K562 (cell line): ENCODE measurements at regions not wholly inside any gene's neighbourhood (a gene's known extent, or its start where the extent isn't known, plus 50 kb on each side); places are given as distances from the start of the nearest gene placed in this dataset.

Experiments used
- ATAC-seq: fragments of 200-7000 bp; cut with Tn5 transposase; 3 replicates; pipeline ENCODE4 v1.9.1; 2020; ENCODE audit warnings: moderate library complexity
- BruUV-seq: library from RNA; stranded (reverse); fragments of 400-500 nt; replicated peaks from 2 replicates; lab custom pipeline; 2021; lab: Mats Ljungman, UMichigan
- CTCF ChIA-PET: fragments of 300-600 bp; formaldehyde crosslinking; extraction: SDS; loops from one replicate; lab custom pipeline; 2021; ENCODE audit warnings: low intra/inter-chr PET ratio; lab: Yijun Ruan, JAX
- POLR2A ChIA-PET: fragments of 300-600, 350-650 bp; sonication (Branson Sonifier 250); formaldehyde crosslinking; extraction: SDS; loops from one replicate; lab custom pipeline; 2021; ENCODE audit warnings: antibody characterized with exemption, inconsistent platforms; lab: Yijun Ruan, JAX
- DNase-seq, 4 experiments: peaks; one replicate each; pipeline versions ENCODE4 v3.0.0 to v3.0.0-alpha.2; 2011 to 2018; ENCODE audit warnings: low spot score in 3 of 4, mixed read lengths in 3 of 4; ENCODE audit errors: extremely low read depth in 1 of 4
- FAIRE-seq: peaks from 2 replicates; lab custom pipeline; 2011; peaks lifted over from hg19 to GRCh38; lab: Jason Lieb, UNC
- H2AFZ ChIP-seq: 2 replicates; pipeline ENCODE4 v1.6.0; 2011; ENCODE audit warnings: low read depth, low read length, control low read depth, inconsistent platforms
- H3K27ac ChIP-seq: fragments of 200-600 bp; 3 replicates; pipeline ENCODE4 v1.8.0; 2011; ENCODE audit warnings: low read depth, mild to moderate bottlenecking, control low read depth, inconsistent platforms, low read length, moderate library complexity, mixed read lengths; ENCODE audit errors: extremely low read depth
- H3K27me3 ChIP-seq, 2 experiments: fragments of 300-600 bp in 1 of 2; 2 replicates in 1 of 2; 3 replicates in 1 of 2; pipeline versions ENCODE4 v1.6.0 to v1.8.0; 2011; ENCODE audit warnings: inconsistent platforms in 2 of 2, low read length in 2 of 2, mild to moderate bottlenecking in 1 of 2, mixed read lengths in 1 of 2, moderate library complexity in 1 of 2; ENCODE audit not compliant: control insufficient read depth in 2 of 2, insufficient read depth in 2 of 2
- H3K36me3 ChIP-seq: fragments of 300-600 bp; 3 replicates; pipeline ENCODE4 v1.8.0; 2011; ENCODE audit warnings: mild to moderate bottlenecking, low read length, inconsistent platforms; ENCODE audit not compliant: control insufficient read depth, insufficient read depth
- H3K4me1 ChIP-seq, 2 experiments: fragments of 200-600 bp in 1 of 2; replicated peaks in 1 of 2; 2 replicates in 1 of 2; 3 replicates in 1 of 2; pipeline versions ENCODE4 v1.5.1 to v1.8.0; 2011; ENCODE audit warnings: inconsistent platforms in 2 of 2, low read length in 2 of 2, mild to moderate bottlenecking in 1 of 2, mixed read lengths in 1 of 2, moderate library complexity in 1 of 2; ENCODE audit not compliant: control insufficient read depth in 2 of 2, insufficient read depth in 2 of 2
- H3K4me2 ChIP-seq: 2 replicates; pipeline ENCODE4 v1.6.1; 2011; ENCODE audit warnings: low read length, control low read depth, inconsistent platforms, mixed read lengths; ENCODE audit not compliant: insufficient read depth
- H3K4me3 ChIP-seq: fragments of 200-600 bp; sonication (generic), shearing (Covaris generic); 2 replicates; pipeline ENCODE4 v1.5.1; 2016; ENCODE audit warnings: control low read depth, inconsistent platforms
- H3K79me2 ChIP-seq: fragments of 200-600 bp; 3 replicates; pipeline ENCODE4 v1.8.0; 2011; ENCODE audit warnings: low read length, inconsistent platforms; ENCODE audit not compliant: control insufficient read depth, insufficient read depth
- H3K9ac ChIP-seq, 2 experiments: 2 replicates each; pipeline versions ENCODE4 v1.6.0 to v1.6.1; 2011; ENCODE audit warnings: low read depth in 2 of 2, low read length in 2 of 2, control low read depth in 1 of 2, inconsistent platforms in 1 of 2, mild to moderate bottlenecking in 1 of 2, mixed read lengths in 1 of 2; ENCODE audit not compliant: insufficient read depth in 1 of 2
- H3K9me1 ChIP-seq: one replicate; pipeline ENCODE4 v1.6.0; 2011; ENCODE audit warnings: inconsistent platforms, mild to moderate bottlenecking, low read length, moderate library complexity; ENCODE audit not compliant: control insufficient read depth, insufficient read depth
- H3K9me3 ChIP-seq: replicated peaks from 2 replicates; pipeline ENCODE4 v1.5.1; 2011; ENCODE audit warnings: low read depth, low read length, inconsistent platforms; ENCODE audit not compliant: control insufficient read depth, insufficient read depth
- H4K20me1 ChIP-seq: replicated peaks from 2 replicates; pipeline ENCODE4 v1.6.1; 2011; ENCODE audit warnings: low read length, inconsistent platforms, mixed read lengths; ENCODE audit not compliant: control insufficient read depth, insufficient read depth
- MTA1 ChIP-seq: fragments of 450-650 bp; IDR thresholded peaks from 2 replicates; pipeline ENCODE4 v1.6.1; 2017; ENCODE audit warnings: borderline replicate concordance
- PTRF ChIP-seq: fragments of 450-650 bp; IDR thresholded peaks from 2 replicates; pipeline ENCODE4 v1.6.1; 2016; ENCODE audit warnings: mild to moderate bottlenecking, missing genetic modification characterization, missing compliant biosample characterization
- TAF9B ChIP-seq: fragments of 450-650 bp; IDR thresholded peaks from 2 replicates; pipeline ENCODE4 v1.6.1; 2018; ENCODE audit warnings: mild to moderate bottlenecking; ENCODE audit not compliant: partially characterized antibody
- THAP12 ChIP-seq: fragments of 250-450 bp; sonication (Bioruptor Pico); IDR thresholded peaks from 2 replicates; pipeline ENCODE4 v1.9.0; 2021; ENCODE audit warnings: mild to moderate bottlenecking, inconsistent platforms
- TRIM24 ChIP-seq, 2 experiments: fragments of 450-650 bp; IDR thresholded peaks; 2 replicates each; pipeline ENCODE4 v1.6.1; 2016
- ZNF780A ChIP-seq: fragments of 250-450 bp; sonication (Bioruptor Pico); IDR thresholded peaks from 2 replicates; pipeline ENCODE4 v1.5.0; 2021; ENCODE audit warnings: mild to moderate bottlenecking
- WGBS: fragments of 100-300 bp; shearing (Covaris generic); methylation state at CpG from one replicate; pipeline ENCODE4 v1.1.6; 2016; ENCODE audit warnings: low coverage, mixed read lengths; ENCODE audit not compliant: insufficient coverage; ENCODE audit errors: missing lambda C conversion rate; 5-methylcytosine and 5-hydroxymethylcytosine counted together
- in situ Hi-C: fragments of 300-500 bp; cut with MboI; formaldehyde crosslinking; loops from 4 replicates; pipeline ENCODE4 v1.15.0; 2018; ENCODE audit warnings: inconsistent platforms, mixed read lengths
- intact Hi-C: fragments of 100-400 bp; cut with micrococcal nuclease; formaldehyde crosslinking; loops from 2 replicates; pipeline ENCODE4 v1.14.2; 2022

GRCh38 chr22:48778308-48779195, 1049.1 kb downstream of the BRD1 start:
- no peak overlapping the region for H3K27ac ChIP-seq
- TF ChIP-seq PTRF (tag) = no peak
- DNase-seq (no peak), FAIRE-seq (no peak), ATAC-seq (no peak)
- intact Hi-C loops (no loop called here), in situ Hi-C loops (no loop called here)
- no peaks in the 10 kb centered on the region for H3K79me2 ChIP-seq
- no peak overlapping the region for H3K4me2 ChIP-seq
- peaks cover 0 to 6% of the 10 kb centered on the region in 2 experiments; a peak in 1 of 5 replicates for H3K27me3 ChIP-seq
- no peaks in the 10 kb centered on the region for H3K4me1 ChIP-seq
- BruUV-seq = no TSS peak
- H3K36me3 ChIP-seq = no peaks in the 10 kb centered on the region
- H2AFZ ChIP-seq = no peak overlapping the region
- no peak overlapping the region for H3K4me3 ChIP-seq
- H3K9ac ChIP-seq = no peak overlapping the region
- no peaks in the 10 kb centered on the region for H4K20me1 ChIP-seq
- POLR2A ChIA-PET = no interaction called here
- CTCF ChIA-PET = no interaction called here
- no peaks in the 10 kb centered on the region for H3K9me1 ChIP-seq
- H3K9me3 ChIP-seq = no peaks in the 10 kb centered on the region
- 3% methylated on average over 20 of the region's 25 CpGs for WGBS

GRCh38 chr22:48772286-48772907, 1055.3 kb downstream of the BRD1 start:
- Histone ChIP-seq H3K4me2 (no peak overlapping the region), H3K27me3 (no peaks in the 10 kb centered on the region), H3K4me3 (no peak overlapping the region), H4K20me1 (no peaks in the 10 kb centered on the region), H3K79me2 (no peaks in the 10 kb centered on the region), H3K36me3 (no peaks in the 10 kb centered on the region), H3K9me1 (no peaks in the 10 kb centered on the region), H3K4me1 (no peaks in the 10 kb centered on the region), H3K27ac (no peak overlapping the region), H3K9ac (no peak overlapping the region), H2AFZ (no peak overlapping the region), H3K9me3 (no peaks in the 10 kb centered on the region)
- ChIA-PET CTCF (no interaction called here), POLR2A (no interaction called here)
- in situ Hi-C loops = no loop called here
- TF ChIP-seq TAF9B (no peak), THAP12 (CRISPR knock-in tag) (no peak), ZNF780A (CRISPR knock-in tag) (no peak), TRIM24 (IDR thresholded peaks at IDR 0.05) (no peak), MTA1 (no peak)
- intact Hi-C loops = no loop called here
- DNase-seq (no peak), FAIRE-seq (no peak), ATAC-seq (no peak)
- no TSS peak for BruUV-seq
- WGBS = 3% methylated on average over 7 of the region's 19 CpGs
